ENCODE measurements at regions not wholly inside any gene's neighbourhood (a gene's known extent, or its start where the extent isn't known, plus 50 kb on each side); places are given as distances from the start of the nearest gene placed in this dataset.
"Not testable (repeated sequence)": the region's sequence is repeated elsewhere in the genome, so short reads cannot be mapped to it uniquely, and the experiment has no call there.

DNA sequence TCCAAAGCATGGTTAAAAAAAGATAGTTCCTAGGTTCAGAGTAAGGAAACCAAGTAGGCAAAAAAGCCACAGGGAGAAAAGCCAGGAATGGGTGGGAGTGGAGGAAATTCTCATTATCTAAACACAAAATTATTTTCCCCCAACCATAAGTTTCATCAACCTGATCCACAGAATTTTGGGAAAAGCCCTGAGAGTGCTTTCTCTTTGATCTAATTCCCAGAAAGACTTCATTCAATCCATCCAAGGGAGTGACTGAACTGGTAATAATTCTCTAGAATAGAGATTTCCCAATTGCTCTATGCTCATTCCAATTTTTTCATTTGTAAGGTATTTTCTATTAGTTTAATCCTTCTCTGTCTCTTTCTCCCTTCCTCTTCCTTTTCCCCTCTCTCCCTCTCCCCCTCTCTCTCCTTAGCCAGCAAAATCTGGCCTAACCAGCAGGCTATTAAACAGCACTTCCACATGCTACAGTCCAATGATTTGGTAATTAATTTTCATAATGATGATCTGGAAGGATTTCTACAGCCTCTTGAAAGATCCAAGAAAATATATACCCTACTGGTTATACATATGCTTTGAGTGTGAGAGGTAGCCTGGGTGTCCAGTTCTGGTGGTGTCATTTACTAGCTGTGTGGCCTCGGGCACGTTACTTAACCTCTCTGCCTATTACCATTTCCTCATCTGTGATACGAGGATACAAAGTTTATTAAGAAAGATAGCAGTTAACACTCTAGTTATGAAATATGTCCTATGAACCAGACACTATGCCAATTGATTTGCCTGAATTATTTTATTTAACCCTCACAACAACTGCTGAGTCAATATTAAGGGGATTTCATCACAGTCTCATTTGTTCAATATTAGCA is 251.5 kb upstream of the RASGEF1B start:
- no peak for ATAC-seq (ENCODE audit: insufficient read depth, low FRiP score)
- no peak for DNase-seq
- TF ChIP-seq, protein P1, sequence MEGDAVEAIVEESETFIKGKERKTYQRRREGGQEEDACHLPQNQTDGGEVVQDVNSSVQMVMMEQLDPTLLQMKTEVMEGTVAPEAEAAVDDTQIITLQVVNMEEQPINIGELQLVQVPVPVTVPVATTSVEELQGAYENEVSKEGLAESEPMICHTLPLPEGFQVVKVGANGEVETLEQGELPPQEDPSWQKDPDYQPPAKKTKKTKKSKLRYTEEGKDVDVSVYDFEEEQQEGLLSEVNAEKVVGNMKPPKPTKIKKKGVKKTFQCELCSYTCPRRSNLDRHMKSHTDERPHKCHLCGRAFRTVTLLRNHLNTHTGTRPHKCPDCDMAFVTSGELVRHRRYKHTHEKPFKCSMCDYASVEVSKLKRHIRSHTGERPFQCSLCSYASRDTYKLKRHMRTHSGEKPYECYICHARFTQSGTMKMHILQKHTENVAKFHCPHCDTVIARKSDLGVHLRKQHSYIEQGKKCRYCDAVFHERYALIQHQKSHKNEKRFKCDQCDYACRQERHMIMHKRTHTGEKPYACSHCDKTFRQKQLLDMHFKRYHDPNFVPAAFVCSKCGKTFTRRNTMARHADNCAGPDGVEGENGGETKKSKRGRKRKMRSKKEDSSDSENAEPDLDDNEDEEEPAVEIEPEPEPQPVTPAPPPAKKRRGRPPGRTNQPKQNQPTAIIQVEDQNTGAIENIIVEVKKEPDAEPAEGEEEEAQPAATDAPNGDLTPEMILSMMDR (IDR thresholded peaks at IDR 0.05; ENCODE audit: control extremely low read depth, extremely low read depth) = no peak
- Histone ChIP-seq H3K27me3 (ENCODE audit: control insufficient read depth in 3 of 3, insufficient read depth in 3 of 3, low read length in 2 of 3) (no peaks in the 10 kb centered on the region), H3K27ac (ENCODE audit: low read depth in 1 of 2, low read length in 1 of 2) (no peak overlapping the region), H3K36me3 (ENCODE audit: control insufficient read depth in 4 of 4, insufficient read depth in 4 of 4, low read length in 4 of 4) (no peaks in the 10 kb centered on the region), H3K4me3 (no peak overlapping the region), H3K4me1 (ENCODE audit: control insufficient read depth in 5 of 5, insufficient read depth in 5 of 5, low read length in 5 of 5) (peaks cover 0 to 20% (median 2%) of the 10 kb centered on the region in 5 donors), H3K9ac (ENCODE audit: insufficient read depth in 1 of 2, low read length in 2 of 2) (peak overlapping the region in 1 of 2 donors; percentile 8), H3K9me3 (ENCODE audit: control insufficient read depth in 4 of 4, insufficient read depth in 3 of 4, low read length in 3 of 4) (peaks cover 0 to 6% (median 0%) of the 10 kb centered on the region in 4 donors)
- WGBS, 2 donors = 60 to 63% methylated on average over 3 of the region's 3 CpGs

DNA sequence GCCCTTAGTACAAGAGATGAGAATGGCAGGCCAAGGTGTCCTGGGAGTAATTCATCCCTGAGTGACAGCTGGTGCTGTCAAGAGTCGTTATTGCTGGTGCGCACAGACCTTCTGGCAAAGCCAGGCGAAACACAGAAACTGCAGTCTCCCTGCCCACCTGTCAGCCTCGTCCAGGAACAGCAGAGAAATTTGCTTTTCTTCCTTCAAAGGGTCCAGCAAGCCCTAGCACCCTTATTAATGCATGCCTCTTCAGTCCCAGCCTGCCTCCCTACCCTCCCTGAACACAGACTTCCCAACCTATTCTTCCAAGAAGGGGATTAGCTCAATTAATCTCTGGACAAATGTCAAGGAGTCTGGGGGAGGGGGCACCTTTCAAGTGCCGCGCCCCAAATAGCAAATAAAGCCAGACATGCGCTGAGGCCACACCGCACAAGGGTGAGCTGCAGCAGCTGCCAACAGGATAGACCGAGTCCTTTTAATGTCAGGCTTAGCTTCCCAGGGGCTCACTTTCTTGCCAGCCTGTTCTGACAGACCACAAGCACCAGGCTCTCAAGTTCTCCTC is 250.7 kb upstream of the RASGEF1B start:
- DNase-seq (peak in 2 of 3 donors; percentile 29 to 32), ATAC-seq (ENCODE audit: insufficient read depth, low FRiP score) (no peak)
- no peaks in the 10 kb centered on the region for H3K9me3 ChIP-seq (ENCODE audit: control insufficient read depth in 4 of 4, insufficient read depth in 3 of 4, low read length in 3 of 4)
- WGBS, 2 donors = 69 to 90% methylated on average over 9 of the region's 9 CpGs
- no peaks in the 10 kb centered on the region for H3K27me3 ChIP-seq (ENCODE audit: control insufficient read depth in 3 of 3, insufficient read depth in 3 of 3, low read length in 2 of 3)
- TF ChIP-seq, protein P1 (IDR thresholded peaks at IDR 0.05; ENCODE audit: control extremely low read depth, extremely low read depth) = no peak
- H3K9ac ChIP-seq (ENCODE audit: insufficient read depth in 1 of 2, low read length in 2 of 2) = no peak overlapping the region
- peaks cover 0 to 20% (median 2%) of the 10 kb centered on the region in 5 donors for H3K4me1 ChIP-seq (ENCODE audit: control insufficient read depth in 5 of 5, insufficient read depth in 5 of 5, low read length in 5 of 5)
- H3K27ac ChIP-seq (ENCODE audit: low read depth in 1 of 2, low read length in 1 of 2) = no peak overlapping the region
- H3K36me3 ChIP-seq (ENCODE audit: control insufficient read depth in 4 of 4, insufficient read depth in 4 of 4, low read length in 4 of 4) = no peaks in the 10 kb centered on the region
- H3K4me3 ChIP-seq = no peak overlapping the region

DNA sequence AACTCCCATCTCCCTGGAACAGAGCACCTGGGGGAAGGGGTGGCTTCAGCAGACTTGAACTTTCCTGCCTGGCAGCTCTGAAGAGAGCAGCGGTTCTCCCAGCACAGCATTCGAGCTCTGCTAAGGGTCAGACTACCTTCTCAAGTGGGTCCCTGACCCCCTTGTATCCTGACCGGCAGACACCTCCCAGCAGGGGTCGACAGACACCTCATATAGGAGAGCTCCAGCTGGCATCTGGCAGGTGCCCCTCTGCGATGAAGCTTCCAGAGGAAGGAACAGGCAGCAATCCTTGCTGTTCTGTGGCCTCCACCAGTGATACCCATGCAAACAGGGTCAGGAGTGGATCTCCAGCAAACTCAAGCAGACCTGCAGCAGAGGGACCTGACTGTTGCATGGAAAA is 244.1 kb upstream of the RASGEF1B start:
- Histone ChIP-seq H3K4me3 (no peak overlapping the region), H3K9me3 (ENCODE audit: control insufficient read depth in 4 of 4, insufficient read depth in 3 of 4, low read length in 3 of 4) (no peaks in the 10 kb centered on the region), H3K27ac (ENCODE audit: low read depth in 1 of 2, low read length in 1 of 2) (no peak overlapping the region), H3K4me1 (ENCODE audit: control insufficient read depth in 5 of 5, insufficient read depth in 5 of 5, low read length in 5 of 5) (peaks cover 0 to 4% (median 0%) of the 10 kb centered on the region in 5 donors), H3K36me3 (ENCODE audit: control insufficient read depth in 4 of 4, insufficient read depth in 4 of 4, low read length in 4 of 4) (no peaks in the 10 kb centered on the region), H3K27me3 (ENCODE audit: control insufficient read depth in 3 of 3, insufficient read depth in 3 of 3, low read length in 2 of 3) (no peaks in the 10 kb centered on the region), H3K9ac (ENCODE audit: insufficient read depth in 1 of 2, low read length in 2 of 2) (no peak overlapping the region)
- DNase-seq (no peak), ATAC-seq (ENCODE audit: insufficient read depth, low FRiP score) (no peak)
- 65 to 74% methylated on average over 5 of the region's 5 CpGs for WGBS, 2 donors
- TF ChIP-seq, protein P1 (IDR thresholded peaks at IDR 0.05; ENCODE audit: control extremely low read depth, extremely low read depth) = no peak

DNA sequence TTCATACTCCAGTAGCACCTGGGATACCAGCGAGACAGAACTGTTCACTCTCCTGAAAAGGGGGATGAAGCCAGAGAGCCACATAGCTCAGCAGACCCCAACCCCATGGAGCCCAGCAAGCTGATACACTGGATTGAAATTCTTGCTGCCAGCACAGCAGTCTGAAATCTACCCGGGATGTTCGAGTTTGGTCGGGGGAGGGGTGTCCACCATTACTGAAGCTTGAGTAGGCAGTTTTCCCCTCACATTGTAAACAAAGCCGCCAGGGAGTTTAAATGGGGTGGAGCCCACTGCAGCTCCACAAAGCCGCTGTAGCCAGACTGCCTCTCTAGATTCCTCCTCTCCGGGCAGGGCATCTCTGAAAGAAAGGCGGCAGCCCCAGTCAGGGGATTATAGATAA is 243.7 kb upstream of the RASGEF1B start:
- not testable (repeated sequence) for H3K27me3 ChIP-seq (ENCODE audit: control insufficient read depth in 3 of 3, insufficient read depth in 3 of 3, low read length in 2 of 3); H3K27ac ChIP-seq (ENCODE audit: low read depth in 1 of 2, low read length in 1 of 2); ATAC-seq (ENCODE audit: insufficient read depth, low FRiP score); H3K4me3 ChIP-seq; H3K9ac ChIP-seq (ENCODE audit: insufficient read depth in 1 of 2, low read length in 2 of 2); H3K36me3 ChIP-seq (ENCODE audit: control insufficient read depth in 4 of 4, insufficient read depth in 4 of 4, low read length in 4 of 4); H3K4me1 ChIP-seq (ENCODE audit: control insufficient read depth in 5 of 5, insufficient read depth in 5 of 5, low read length in 5 of 5); H3K9me3 ChIP-seq (ENCODE audit: control insufficient read depth in 4 of 4, insufficient read depth in 3 of 4, low read length in 3 of 4)
- WGBS, 2 donors = 51 to 59% methylated on average over 8 of the region's 8 CpGs
- peak; percentile 34 to 61 (median 52) for DNase-seq
